Umbilical cord (tissue), 1 donor: ENCODE measurements at regions not wholly inside any gene's neighbourhood (a gene's known extent, or its start where the extent isn't known, plus 50 kb on each side); places are given as distances from the start of the nearest gene placed in this dataset.
A peak's percentile ranks its signal among the peaks of the same experiment; 100 is the strongest.
"Not testable (repeated sequence)": the region's sequence is repeated elsewhere in the genome, so short reads cannot be mapped to it uniquely, and the experiment has no call there.

Experiments used
- DNase-seq: peaks from one replicate; pipeline ENCODE4 v3.0.0-alpha.2; 2015; ENCODE audit warnings: low spot score

- DNase-seq = no peak
These were observed 80.0 kb downstream of the SHOX2 start for GRCh38 chr3:158026236-158026635.

- DNase-seq = not testable (repeated sequence)
These were observed 86.3 kb downstream of the SHOX2 start for GRCh38 chr3:158019897-158020296.

GRCh38 chr3:158018462-158018861 lies 87.8 kb downstream of the SHOX2 start:
- DNase-seq = no peak

DNA sequence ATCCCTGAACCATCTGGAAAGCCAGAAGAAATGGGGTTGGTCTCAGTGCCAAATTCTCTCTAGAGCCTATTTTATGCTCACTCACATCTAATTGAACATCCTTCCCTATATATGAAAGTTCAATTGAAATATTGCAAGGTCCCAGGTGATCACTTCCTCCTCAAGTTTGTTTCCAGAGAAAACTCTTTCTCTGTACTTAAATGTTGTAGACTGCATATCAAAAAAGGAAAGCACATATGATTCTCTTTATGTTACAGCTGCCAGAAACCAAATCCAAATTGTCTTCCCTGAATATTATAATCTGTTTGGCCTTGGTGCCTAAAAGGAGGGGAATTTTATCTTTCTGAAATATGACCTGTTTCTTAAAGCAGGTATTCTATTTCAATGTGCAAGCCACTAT lies 93.3 kb downstream of the SHOX2 start:
- DNase-seq = no peak

DNA sequence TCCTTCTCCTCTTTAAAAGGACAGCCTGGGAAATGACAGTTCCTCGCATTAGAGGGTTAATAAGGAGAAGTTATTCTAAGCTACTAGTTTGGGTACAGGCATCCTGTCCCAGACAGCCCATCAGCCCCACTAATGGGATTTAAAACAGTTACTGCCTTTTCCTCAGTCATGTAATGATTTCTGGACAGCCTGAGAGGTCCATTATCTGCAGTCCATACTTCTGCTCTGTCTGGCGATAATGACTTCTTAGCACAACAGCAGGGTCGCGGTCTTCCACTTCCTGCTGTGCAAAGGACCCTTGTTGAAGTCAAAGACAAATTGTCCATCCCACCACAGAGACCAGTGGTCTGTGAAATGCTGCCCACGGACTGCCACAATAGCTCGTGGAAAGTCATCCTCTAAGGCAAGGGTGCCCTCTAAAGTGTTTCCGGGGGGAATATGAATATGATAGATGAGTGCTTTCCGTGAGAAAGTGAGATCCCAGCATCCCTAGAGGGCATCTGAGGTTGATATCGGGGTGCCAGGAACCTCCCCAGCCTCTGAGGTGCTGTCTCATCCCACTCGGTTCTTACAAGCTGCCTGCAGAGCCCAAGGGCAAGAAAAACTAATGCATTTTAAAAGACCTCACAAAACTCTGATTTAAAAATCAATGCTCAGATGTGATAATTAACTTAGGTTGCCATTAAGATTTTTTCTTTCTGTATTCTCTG lies 100.7 kb downstream of the SHOX2 start:
- DNase-seq = no peak

- DNase-seq = no peak
These were observed 107.0 kb downstream of the SHOX2 start for GRCh38 chr3:157999246-157999645.

DNA sequence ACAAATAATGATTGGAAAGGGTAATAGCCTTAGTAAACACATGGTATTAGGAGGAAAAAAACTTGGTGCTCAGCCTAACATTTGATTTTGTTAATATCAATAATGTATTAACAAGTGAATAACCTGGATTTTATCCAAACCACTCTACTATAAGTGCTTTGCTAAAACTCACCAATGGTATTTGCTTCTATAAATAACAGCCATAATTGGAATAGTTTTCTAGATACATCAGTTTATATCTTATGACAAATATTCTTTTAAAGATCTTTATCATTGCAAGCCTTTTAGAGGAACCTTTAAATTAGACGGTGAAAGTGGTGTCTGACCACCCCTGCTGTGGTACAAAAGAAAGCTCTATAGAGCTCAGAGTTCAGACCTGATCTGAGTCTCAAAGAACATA lies 123.9 kb downstream of the SHOX2 start:
- no peak for DNase-seq

GRCh38 chr3:157981819-157982218 lies 124.4 kb downstream of the SHOX2 start:
- DNase-seq = no peak

- DNase-seq = no peak
These were observed 127.2 kb downstream of the SHOX2 start for GRCh38 chr3:157979022-157979421.

DNA sequence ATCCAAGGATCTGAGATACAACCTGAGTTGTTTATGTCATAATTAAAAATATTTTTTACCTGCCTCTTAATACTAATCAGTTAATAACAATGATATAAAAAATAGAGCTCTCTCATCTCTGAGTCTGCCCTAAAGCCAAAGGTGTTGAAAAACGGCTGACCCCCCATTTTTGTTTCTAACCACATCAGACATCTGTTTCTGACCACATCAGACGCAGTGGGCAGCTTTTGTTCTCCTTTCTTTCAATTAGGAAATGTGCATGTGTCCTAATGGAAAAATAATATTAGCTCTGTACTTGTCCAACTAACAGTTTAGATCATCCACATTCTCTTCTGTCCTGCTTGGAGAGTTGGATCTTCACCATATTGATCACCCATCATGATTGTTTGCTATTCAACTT lies 144.6 kb downstream of the SHOX2 start:
- no peak for DNase-seq

GRCh38 chr3:157958457-157958856 lies 147.8 kb downstream of the SHOX2 start:
- DNase-seq = no peak

GRCh38 chr3:157956850-157957249 lies 149.4 kb downstream of the SHOX2 start:
- no peak for DNase-seq

- DNase-seq = no peak
These were observed 150.0 kb downstream of the SHOX2 start for GRCh38 chr3:157956176-157956575.

- no peak for DNase-seq
These were observed 152.7 kb downstream of the SHOX2 start for GRCh38 chr3:157953565-157953964.

DNA sequence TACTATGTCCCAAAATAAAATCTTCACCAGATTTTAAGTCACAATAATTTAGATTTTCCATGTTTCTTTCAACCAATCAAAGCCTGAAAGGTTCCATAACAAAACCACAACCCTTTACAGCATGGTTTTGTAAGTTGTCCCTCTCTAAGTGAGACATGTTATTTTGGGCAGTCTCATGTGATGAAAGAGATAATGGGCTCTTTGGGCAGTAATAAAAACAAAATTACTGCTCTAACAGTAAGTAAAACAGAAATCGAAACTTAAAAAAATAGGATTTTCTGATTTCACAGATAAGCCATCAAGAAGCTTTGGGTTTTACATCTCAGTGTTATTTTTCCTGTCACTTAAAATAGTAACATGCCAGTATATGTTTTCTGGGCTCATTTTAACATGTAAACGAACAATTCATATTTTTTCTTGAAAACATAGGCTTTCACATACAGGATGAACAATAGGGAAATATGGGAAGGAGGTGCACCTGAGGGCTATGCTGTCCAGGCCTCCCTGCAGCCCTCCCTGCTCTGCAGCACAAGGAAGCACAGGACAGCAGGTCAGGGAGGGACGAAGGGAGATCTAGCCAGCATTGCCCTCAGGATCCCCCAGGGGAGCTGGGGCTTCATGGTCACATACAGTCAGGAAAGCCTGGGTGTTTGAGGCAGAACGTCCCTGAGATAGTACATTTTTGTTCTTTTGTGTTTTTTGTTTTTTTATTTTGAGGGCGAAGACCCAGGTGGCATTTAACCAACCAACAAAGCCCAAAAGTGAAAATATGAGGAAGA lies 157.4 kb downstream of the SHOX2 start:
- no peak for DNase-seq

DNA sequence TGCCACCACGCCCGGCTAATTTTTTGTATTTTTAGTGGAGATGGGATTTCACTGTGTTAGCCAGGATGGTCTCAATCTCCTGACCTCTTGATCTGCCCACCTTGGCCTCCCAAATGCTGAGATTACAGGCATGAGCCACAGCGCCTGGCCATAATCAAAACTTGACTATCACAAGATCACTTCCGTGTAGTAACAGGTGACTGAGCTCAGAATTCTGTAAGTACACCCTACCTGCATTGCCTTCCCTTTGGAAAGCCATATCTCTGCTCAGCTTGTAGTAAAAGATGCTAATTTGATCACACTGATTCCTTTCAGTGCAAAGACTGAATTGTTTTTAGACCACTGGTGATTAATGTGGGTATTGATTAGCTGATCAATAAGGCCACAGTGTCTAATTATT lies 167.1 kb downstream of the SHOX2 start:
- DNase-seq = no peak

DNA sequence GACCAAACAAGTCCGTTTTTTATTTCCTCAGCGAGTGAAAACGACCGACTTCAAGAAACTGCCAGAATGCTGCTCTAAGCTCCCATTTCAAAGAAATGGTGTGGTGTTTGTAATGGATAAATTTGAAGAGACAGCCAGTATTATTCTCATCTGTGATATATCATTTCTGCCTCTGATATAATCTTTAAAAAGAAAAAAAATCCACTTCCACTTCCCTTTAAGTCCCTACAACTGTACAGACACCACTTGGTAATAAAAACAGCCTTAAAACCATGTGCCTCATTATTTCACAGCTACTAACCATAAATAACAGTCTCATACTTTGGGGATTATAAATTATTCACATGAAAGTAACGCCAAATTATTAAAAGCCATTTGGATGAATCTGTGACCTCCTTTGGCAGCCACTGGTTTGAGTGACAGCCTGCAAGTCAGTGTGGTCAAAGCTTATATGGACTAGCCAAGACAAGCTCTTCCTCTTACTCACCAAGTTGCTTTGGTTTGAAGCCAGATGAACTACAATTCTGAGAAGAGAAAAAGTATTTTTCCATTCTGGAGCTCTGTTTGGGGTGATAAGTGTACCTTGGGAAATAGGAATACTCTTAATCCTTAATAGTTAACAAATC lies 168.0 kb downstream of the SHOX2 start:
- DNase-seq = peak; percentile 72

- no peak for DNase-seq
These were observed 174.7 kb downstream of the SHOX2 start for GRCh38 chr3:157931517-157931916.

DNA sequence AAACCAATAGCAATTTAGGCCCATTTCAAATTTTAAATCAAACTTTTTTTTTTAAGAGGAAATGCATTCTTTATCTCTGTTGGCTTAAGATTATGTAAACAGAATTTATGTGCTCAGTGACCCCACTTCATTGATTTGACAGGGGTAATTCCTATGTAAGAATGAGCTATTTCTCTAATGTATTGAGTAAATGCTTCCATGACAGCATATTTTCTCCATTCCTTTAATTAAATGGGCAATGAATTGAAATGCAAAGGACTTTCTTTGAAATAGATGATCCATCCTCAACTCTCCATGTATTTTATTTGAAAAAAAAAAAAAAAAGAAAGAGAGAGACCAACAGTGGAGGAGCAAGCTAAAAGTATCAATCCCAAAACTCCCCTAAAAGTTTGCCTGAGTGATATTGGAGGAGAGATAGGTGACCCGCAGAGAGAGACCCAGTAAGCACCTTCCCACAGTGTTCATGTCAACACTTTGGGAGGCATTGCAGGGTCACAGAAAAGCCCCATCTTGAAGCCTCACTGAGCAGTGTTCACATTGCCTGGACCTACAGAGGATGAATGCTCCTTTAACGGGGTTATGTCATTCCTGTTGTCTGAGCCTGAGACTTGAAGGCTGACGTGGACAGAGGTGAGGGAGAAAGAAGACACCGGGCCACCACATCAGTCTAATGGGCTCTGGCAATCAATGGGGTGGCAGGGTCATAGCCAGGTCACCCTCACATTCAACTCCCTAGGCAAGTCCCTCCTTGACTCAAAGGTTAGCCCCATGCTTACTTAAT lies 176.0 kb downstream of the SHOX2 start:
- no peak for DNase-seq

DNA sequence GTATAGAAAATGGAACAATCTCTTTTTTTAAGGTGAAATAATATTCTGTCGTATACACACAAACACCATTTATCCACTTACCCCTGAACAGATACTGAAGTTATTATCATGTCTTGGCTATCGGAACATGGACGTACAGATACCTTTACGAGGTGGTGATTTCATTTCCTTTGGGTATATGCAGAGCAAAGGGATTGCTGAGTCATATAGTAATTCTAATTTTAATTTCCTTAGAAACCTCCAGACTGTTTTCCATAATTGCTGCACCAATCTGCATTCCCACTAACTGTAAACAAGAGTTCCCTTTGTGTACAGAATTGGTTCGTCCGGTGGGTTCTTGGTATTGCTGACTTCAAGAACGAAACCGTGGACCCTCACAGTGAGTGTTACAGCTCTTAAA lies 179.4 kb downstream of the SHOX2 start:
- no peak for DNase-seq

DNA sequence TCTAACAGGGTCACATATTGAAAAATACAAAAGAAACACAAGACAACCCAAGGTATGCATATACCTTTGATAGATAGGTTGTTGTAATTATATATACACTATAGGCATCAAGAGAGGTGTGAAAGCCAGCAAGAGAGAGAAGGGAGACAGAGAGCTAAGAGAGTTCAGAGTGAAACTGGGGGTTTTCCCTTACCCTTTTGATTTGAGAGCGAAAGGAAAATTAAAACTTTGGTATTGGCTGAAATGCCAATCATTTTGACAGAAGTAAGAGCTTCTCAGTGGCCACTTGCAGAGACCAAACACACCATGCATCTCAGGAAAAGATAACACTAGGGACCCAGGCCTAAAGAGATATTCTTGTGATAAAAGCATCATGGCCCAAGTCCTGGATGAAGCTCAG lies 183.6 kb downstream of the SHOX2 start:
- DNase-seq = no peak

DNA sequence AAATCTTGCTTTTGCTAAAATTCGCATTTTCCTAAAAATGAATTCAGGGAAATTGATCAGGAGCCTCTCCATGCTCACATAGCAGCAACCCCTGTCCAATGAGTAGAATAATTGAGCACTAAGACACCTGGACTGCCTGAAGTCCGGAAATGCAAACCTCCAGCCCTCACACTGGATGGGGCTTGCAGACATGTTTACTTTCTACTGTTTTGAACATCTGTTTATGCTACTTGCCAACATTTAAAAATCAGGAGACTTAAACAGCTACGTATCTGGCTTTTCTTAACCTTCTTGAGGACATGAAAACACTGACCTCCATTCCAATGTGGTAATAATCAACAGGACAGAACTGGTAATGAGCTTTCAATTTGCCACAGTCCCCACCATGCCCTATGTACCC lies 184.4 kb downstream of the SHOX2 start:
- DNase-seq = no peak
